GM12878 (cell line): ENCODE measurements at regions not wholly inside any gene's neighbourhood (a gene's known extent, or its start where the extent isn't known, plus 50 kb on each side); places are given as distances from the start of the nearest gene placed in this dataset.

Experiments
- JUNB ChIP-seq: IDR thresholded peaks from 2 replicates; pipeline ENCODE4 v1.6.1; 2016; ENCODE audit warnings: antibody characterized with exemption, mild to moderate bottlenecking
- KDM1A ChIP-seq: fragments of 200-600 bp; sonication (generic); IDR thresholded peaks from 2 replicates; pipeline ENCODE4 v1.6.1; 2016; ENCODE audit warnings: borderline replicate concordance
- NFXL1 ChIP-seq: fragments of 450-650 bp; IDR thresholded peaks from 2 replicates; pipeline ENCODE4 v1.6.1; 2017; ENCODE audit warnings: antibody characterized with exemption, mild to moderate bottlenecking, borderline replicate concordance
- RELB ChIP-seq: fragments of 450-650 bp; IDR thresholded peaks from 2 replicates; pipeline ENCODE4 v1.6.1; 2017; ENCODE audit warnings: low read depth, mild to moderate bottlenecking, moderate library complexity
- REST ChIP-seq: IDR thresholded peaks from 2 replicates; pipeline ENCODE4 v1.6.1; 2012; ENCODE audit warnings: mild to moderate bottlenecking, low read depth, low read length
- TF ChIP-seq, protein P1 (sequence below): IDR thresholded peaks from 2 replicates; pipeline ENCODE4 v1.6.1; 2011; ENCODE audit warnings: borderline replicate concordance, low read depth, mild to moderate bottlenecking, moderate library complexity, low read length; ENCODE audit not compliant: insufficient read depth, poor library complexity, severe bottlenecking
- TF ChIP-seq, protein P2 (sequence below): fragments of 450-650 bp; IDR thresholded peaks from 2 replicates; pipeline ENCODE4 v1.6.1; 2016; ENCODE audit warnings: mild to moderate bottlenecking, moderate library complexity, borderline replicate concordance

- TF ChIP-seq, protein P1, sequence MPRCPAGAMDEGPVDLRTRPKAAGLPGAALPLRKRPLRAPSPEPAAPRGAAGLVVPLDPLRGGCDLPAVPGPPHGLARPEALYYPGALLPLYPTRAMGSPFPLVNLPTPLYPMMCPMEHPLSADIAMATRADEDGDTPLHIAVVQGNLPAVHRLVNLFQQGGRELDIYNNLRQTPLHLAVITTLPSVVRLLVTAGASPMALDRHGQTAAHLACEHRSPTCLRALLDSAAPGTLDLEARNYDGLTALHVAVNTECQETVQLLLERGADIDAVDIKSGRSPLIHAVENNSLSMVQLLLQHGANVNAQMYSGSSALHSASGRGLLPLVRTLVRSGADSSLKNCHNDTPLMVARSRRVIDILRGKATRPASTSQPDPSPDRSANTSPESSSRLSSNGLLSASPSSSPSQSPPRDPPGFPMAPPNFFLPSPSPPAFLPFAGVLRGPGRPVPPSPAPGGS: no peak
- TF ChIP-seq JUNB: no peak
- TF ChIP-seq KDM1A: no peak
- TF ChIP-seq, protein P2, sequence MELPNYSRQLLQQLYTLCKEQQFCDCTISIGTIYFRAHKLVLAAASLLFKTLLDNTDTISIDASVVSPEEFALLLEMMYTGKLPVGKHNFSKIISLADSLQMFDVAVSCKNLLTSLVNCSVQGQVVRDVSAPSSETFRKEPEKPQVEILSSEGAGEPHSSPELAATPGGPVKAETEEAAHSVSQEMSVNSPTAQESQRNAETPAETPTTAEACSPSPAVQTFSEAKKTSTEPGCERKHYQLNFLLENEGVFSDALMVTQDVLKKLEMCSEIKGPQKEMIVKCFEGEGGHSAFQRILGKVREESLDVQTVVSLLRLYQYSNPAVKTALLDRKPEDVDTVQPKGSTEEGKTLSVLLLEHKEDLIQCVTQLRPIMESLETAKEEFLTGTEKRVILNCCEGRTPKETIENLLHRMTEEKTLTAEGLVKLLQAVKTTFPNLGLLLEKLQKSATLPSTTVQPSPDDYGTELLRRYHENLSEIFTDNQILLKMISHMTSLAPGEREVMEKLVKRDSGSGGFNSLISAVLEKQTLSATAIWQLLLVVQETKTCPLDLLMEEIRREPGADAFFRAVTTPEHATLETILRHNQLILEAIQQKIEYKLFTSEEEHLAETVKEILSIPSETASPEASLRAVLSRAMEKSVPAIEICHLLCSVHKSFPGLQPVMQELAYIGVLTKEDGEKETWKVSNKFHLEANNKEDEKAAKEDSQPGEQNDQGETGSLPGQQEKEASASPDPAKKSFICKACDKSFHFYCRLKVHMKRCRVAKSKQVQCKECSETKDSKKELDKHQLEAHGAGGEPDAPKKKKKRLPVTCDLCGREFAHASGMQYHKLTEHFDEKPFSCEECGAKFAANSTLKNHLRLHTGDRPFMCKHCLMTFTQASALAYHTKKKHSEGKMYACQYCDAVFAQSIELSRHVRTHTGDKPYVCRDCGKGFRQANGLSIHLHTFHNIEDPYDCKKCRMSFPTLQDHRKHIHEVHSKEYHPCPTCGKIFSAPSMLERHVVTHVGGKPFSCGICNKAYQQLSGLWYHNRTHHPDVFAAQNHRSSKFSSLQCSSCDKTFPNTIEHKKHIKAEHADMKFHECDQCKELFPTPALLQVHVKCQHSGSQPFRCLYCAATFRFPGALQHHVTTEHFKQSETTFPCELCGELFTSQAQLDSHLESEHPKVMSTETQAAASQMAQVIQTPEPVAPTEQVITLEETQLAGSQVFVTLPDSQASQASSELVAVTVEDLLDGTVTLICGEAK: no peak
- no peak for TF ChIP-seq NFXL1
- no peak for TF ChIP-seq REST
- no peak for TF ChIP-seq RELB
- TF ChIP-seq, all 136 proteins: peak for 0
Measured at GRCh38 chr9:79014929-79015699, 556.7 kb upstream of the TLE4 start (continued).
